Subcutaneous abdominal adipose tissue (tissue), 5 donors: ENCODE measurements at regions not wholly inside any gene's neighbourhood (a gene's known extent, or its start where the extent isn't known, plus 50 kb on each side); places are given as distances from the start of the nearest gene placed in this dataset.

ENCODE experiments used
- H3K27ac ChIP-seq: one replicate; pipeline ENCODE4 v1.7.0; 2013; ENCODE audit warnings: low read depth, mild to moderate bottlenecking, inconsistent platforms, low read length, moderate library complexity
- H3K27me3 ChIP-seq, 5 donors: one replicate each; pipeline ENCODE4 v1.7.0; 2013; ENCODE audit warnings: low read length in 5 of 5, inconsistent platforms in 1 of 5; ENCODE audit not compliant: control insufficient read depth in 5 of 5, insufficient read depth in 4 of 5
- H3K36me3 ChIP-seq, 5 donors: one replicate each; pipeline ENCODE4 v1.7.0; 2013; ENCODE audit warnings: low read length in 5 of 5; ENCODE audit not compliant: control insufficient read depth in 5 of 5, insufficient read depth in 5 of 5
- H3K4me1 ChIP-seq, 5 donors: one replicate each; pipeline ENCODE4 v1.7.0; 2013; ENCODE audit warnings: low read length in 5 of 5, mild to moderate bottlenecking in 3 of 5, moderate library complexity in 1 of 5; ENCODE audit not compliant: control insufficient read depth in 5 of 5, insufficient read depth in 5 of 5
- H3K4me3 ChIP-seq, 5 donors: one replicate each; pipeline ENCODE4 v1.7.0; 2013; ENCODE audit warnings: low read length in 5 of 5, low read depth in 1 of 5
- H3K9ac ChIP-seq, 5 donors: one replicate each; pipeline ENCODE4 v1.7.0; 2013; ENCODE audit warnings: low read length in 5 of 5, mild to moderate bottlenecking in 4 of 5, moderate library complexity in 3 of 5
- H3K9me3 ChIP-seq, 5 donors: one replicate each; pipeline ENCODE4 v1.7.0; 2013; ENCODE audit warnings: low read length in 5 of 5; ENCODE audit not compliant: control insufficient read depth in 5 of 5
- donor health status: healthy.
- donor health status: healthy.
- donor health status: healthy.
- donor health status: healthy.
- donor health status: healthy.

- H3K36me3 ChIP-seq: no peaks in the 10 kb centered on the region
- H3K4me3 ChIP-seq: no peak overlapping the region
- peaks cover 22 to 38% (median 31%) of the 10 kb centered on the region in 5 donors for H3K27me3 ChIP-seq
- H3K9me3 ChIP-seq: peaks cover 0 to 15% (median 6%) of the 10 kb centered on the region in 5 donors
- H3K27ac ChIP-seq: no peak overlapping the region
- no peaks in the 10 kb centered on the region for H3K4me1 ChIP-seq
- no peak overlapping the region for H3K9ac ChIP-seq
Measured at GRCh38 chr7:1341361-1342089, 108.9 kb downstream of the UNCX start.

DNA sequence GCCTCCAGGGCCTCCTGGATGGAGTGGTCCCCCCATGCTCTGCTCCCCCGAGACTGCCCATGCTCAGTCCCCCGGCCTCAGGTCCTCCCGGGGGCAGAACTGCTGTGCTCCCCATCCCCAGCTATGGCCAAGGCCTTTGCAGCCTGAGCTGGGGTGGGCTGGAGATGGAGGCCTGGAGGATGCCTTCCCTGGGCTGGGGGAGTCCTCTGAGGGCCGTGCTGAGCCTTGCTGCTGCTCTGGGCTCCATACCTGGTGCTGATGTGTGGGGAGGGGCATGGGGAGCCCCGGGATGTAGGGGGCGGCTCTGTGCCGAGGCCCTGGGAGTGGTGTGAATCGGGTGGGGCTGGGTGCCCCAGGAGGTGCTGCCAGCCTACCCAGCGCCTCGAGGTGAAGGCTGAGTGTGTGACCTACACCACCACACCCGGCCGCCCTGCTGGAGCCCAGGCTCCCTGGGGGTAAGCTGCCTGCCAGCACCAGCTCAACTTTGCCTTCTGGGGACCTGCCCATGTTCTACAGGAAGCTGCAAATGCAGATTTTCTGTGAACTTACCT, 109.5 kb downstream of the UNCX start:
- H3K9ac ChIP-seq: no peak overlapping the region
- no peaks in the 10 kb centered on the region for H3K4me1 ChIP-seq
- no peaks in the 10 kb centered on the region for H3K36me3 ChIP-seq
- peaks cover 0 to 10% (median under 1%) of the 10 kb centered on the region in 5 donors for H3K9me3 ChIP-seq
- no peak overlapping the region for H3K27ac ChIP-seq
- no peak overlapping the region for H3K4me3 ChIP-seq
- H3K27me3 ChIP-seq: peaks cover 24 to 42% (median 35%) of the 10 kb centered on the region in 5 donors

DNA sequence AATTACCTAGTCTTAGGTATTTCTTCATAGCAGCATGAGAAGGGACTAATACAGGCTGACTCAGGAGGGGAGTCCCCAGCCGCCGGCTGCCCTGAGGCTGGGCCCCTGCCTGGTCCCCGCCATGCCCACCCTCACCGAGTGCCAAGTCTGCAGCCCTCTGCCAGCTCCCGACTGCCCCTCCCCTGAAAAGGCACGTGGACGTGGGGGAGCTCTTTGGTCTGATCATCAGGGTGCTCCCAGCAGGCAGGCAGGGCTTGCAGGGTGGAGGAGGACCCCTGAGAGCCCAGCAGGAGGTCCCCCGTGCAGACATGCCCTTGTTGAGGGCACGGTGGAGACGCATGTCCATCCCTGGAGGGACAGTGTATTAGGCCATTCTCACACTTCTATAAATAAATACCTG, 110.9 kb downstream of the UNCX start:
- H3K9ac ChIP-seq: no peak overlapping the region
- H3K9me3 ChIP-seq: peaks cover 0 to 5% (median 0%) of the 10 kb centered on the region in 5 donors
- peaks cover 30 to 49% (median 43%) of the 10 kb centered on the region in 5 donors for H3K27me3 ChIP-seq
- no peak overlapping the region for H3K27ac ChIP-seq
- H3K4me1 ChIP-seq: no peaks in the 10 kb centered on the region
- no peaks in the 10 kb centered on the region for H3K36me3 ChIP-seq
- H3K4me3 ChIP-seq: no peak overlapping the region

DNA sequence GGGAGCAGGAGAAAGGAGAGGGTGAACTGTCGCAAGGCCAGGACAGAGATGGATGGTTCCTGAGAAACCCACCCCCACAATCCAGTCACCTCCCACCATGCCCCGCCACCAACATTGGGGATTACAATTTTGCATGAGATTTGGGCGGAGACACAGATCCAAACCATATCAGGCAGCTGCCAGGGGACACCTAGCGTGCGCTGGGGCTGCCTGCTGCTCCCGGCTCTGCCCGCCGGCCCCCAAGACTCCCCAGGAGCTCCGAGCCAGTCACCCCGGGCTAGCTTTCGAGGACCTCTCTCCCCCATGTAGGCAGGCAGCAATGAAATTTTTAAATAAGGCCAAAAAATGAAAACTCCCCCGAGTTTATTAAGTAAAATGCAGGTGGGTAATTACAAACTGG, 111.7 kb downstream of the UNCX start:
- H3K4me3 ChIP-seq: no peak overlapping the region
- peaks cover 34 to 55% (median 44%) of the 10 kb centered on the region in 5 donors for H3K27me3 ChIP-seq
- H3K9me3 ChIP-seq: no peaks in the 10 kb centered on the region
- no peaks in the 10 kb centered on the region for H3K4me1 ChIP-seq
- no peaks in the 10 kb centered on the region for H3K36me3 ChIP-seq
- no peak overlapping the region for H3K27ac ChIP-seq
- no peak overlapping the region for H3K9ac ChIP-seq

GRCh38 chr7:1344981-1345701, 112.5 kb downstream of the UNCX start:
- peaks cover 29 to 51% (median 40%) of the 10 kb centered on the region in 5 donors for H3K27me3 ChIP-seq
- no peak overlapping the region for H3K27ac ChIP-seq
- no peak overlapping the region for H3K9ac ChIP-seq
- H3K36me3 ChIP-seq: no peaks in the 10 kb centered on the region
- no peaks in the 10 kb centered on the region for H3K4me1 ChIP-seq
- H3K9me3 ChIP-seq: no peaks in the 10 kb centered on the region
- no peak overlapping the region for H3K4me3 ChIP-seq

DNA sequence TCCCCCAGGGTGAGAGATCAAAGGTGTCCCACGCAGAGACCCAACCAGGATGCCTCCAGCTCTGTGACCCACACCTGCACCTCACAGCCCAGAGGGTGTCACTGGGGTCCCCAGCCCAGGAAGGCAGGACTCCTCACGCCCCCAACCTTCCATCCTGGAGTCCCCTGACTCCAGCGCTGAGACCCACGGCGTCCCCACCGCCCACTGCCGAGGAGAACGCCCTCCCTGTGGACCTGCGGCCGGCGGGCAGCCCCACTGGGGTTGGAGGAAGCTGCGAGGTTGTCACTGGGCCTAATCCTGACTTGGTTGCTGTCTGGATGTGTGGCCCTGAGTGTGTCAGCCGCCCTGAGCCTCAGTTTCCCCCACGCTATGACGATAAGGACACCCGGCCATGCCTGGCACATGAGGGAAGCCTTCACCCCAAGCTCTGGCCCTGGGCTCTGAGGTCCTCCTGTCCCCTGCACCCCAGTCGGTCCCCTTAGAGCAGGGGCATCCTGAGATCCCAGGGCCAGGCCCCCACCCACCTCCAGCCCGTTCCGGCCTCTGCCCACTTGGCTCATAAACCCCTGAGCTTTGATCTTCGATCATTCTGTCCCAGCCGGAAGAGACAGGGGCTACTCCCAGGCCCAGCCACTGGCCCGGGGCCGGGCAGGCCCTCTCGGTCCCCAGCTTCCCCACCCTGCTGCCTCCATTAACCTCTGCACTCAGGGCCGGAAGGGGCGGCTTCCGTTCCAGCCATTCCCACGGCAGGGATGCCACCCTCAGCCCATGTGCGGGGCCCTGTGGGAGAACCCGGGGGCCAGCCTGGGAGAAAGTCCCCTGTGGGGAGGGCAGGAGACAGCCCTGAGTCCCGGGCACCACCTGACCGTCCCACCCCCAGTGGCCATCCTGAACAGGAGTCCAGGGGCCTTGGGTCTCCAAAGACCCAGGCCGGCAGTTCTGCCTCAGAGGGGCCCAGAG, 113.2 kb downstream of the MICALL2 start:
- peaks cover 22 to 45% (median 36%) of the 10 kb centered on the region in 5 donors for H3K27me3 ChIP-seq
- no peak overlapping the region for H3K27ac ChIP-seq
- no peaks in the 10 kb centered on the region for H3K36me3 ChIP-seq
- no peak overlapping the region for H3K9ac ChIP-seq
- H3K9me3 ChIP-seq: no peaks in the 10 kb centered on the region
- no peak overlapping the region for H3K4me3 ChIP-seq
- H3K4me1 ChIP-seq: no peaks in the 10 kb centered on the region

DNA sequence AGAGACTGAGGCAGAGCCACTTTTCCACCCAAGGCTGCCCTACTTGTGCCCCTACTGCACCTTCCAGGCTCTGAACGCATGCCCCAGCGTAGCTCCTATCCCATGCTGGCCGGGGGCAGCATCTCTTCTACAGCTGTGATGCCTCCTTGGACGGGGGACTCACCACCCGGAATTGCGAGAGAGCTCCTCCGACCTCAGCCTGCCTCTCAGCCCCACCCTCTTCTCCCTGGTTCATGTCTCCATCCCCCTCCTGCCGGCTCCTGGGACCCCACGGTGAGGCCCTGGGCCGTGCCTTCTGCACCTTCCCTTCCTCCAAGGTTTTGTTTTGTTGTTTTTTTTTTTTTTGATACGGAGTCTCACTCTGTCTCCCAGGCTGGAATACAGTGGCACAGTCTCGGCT, 112.4 kb downstream of the MICALL2 start:
- Histone ChIP-seq H3K9ac (no peak overlapping the region), H3K36me3 (no peaks in the 10 kb centered on the region), H3K27me3 (peaks cover 21 to 44% (median 35%) of the 10 kb centered on the region in 5 donors), H3K4me3 (no peak overlapping the region), H3K4me1 (no peaks in the 10 kb centered on the region), H3K9me3 (no peaks in the 10 kb centered on the region), H3K27ac (no peak overlapping the region)

DNA sequence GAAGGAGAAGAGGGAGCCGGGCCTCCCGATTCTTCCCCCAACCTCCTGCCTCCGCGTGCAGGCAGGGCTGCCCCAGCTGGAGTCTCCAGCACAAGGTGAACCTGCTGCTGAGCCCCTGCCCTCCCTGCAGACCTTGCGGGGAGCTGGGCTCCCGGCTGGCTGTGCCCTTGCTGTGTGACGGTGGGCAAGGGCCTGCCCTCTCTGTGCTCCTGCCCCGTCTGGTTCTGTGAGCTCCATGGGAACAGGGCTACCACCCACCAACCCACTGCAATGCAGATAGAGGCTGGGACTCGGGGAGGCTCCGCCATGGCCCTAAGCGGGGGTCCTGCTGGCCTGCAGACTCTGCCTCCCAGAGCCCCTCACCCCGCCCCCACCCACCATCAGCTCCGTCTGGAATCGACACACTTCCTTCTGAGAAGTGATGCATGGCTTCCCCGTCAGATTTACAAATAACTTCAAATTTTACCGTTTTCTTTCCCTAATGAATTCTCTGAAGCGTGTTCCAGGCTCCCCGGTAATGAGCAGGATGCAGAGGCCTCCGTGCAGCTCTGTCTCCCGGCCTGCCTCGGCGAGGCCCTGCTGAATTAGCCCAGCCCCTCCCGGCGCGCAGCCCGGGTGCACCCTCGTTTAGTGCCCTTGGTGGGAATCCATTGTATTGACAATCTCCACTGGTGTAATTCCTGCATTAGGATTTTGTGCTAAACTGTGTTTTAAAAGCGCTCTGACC, 111.0 kb downstream of the MICALL2 start:
- no peaks in the 10 kb centered on the region for H3K36me3 ChIP-seq
- no peak overlapping the region for H3K9ac ChIP-seq
- no peak overlapping the region for H3K4me3 ChIP-seq
- H3K9me3 ChIP-seq: no peaks in the 10 kb centered on the region
- H3K27ac ChIP-seq: no peak overlapping the region
- no peaks in the 10 kb centered on the region for H3K4me1 ChIP-seq
- H3K27me3 ChIP-seq: peaks cover 27 to 50% (median 36%) of the 10 kb centered on the region in 5 donors

- no peaks in the 10 kb centered on the region for H3K36me3 ChIP-seq
- H3K27me3 ChIP-seq: peaks cover 27 to 51% (median 36%) of the 10 kb centered on the region in 5 donors
- no peak overlapping the region for H3K4me3 ChIP-seq
- no peaks in the 10 kb centered on the region for H3K9me3 ChIP-seq
- no peaks in the 10 kb centered on the region for H3K4me1 ChIP-seq
- no peak overlapping the region for H3K27ac ChIP-seq
- H3K9ac ChIP-seq: no peak overlapping the region
Measured at GRCh38 chr7:1348823-1349335, 110.4 kb downstream of the MICALL2 start.
